Panc1 (cell line): ENCODE measurements at regions not wholly inside any gene's neighbourhood (a gene's known extent, or its start where the extent isn't known, plus 50 kb on each side); places are given as distances from the start of the nearest gene placed in this dataset.
"Not testable (repeated sequence)": the region's sequence is repeated elsewhere in the genome, so short reads cannot be mapped to it uniquely, and the experiment has no call there.

Experiments
- ATAC-seq: fragments of 200-7000 bp; cut with Tn5 transposase; 2 replicates; pipeline ENCODE4 v1.9.1; 2020; ENCODE audit warnings: mild to moderate bottlenecking, moderate library complexity
- BruUV-seq: library from RNA; stranded (reverse); fragments of 400-500 nt; replicated peaks from 2 replicates; lab custom pipeline; 2021; lab: Mats Ljungman, UMichigan
- CTCF ChIA-PET: fragments of 300-600 bp; sonication (Branson Sonifier 250); formaldehyde crosslinking; loops from one replicate; lab custom pipeline; 2022; ENCODE audit warnings: antibody characterized with exemption; lab: Charles Lee
- POLR2A ChIA-PET: fragments of 300-600 bp; sonication (Branson Sonifier 250); formaldehyde crosslinking; loops from one replicate; lab custom pipeline; 2022; ENCODE audit warnings: antibody characterized with exemption; lab: Charles Lee
- DNase-seq: peaks from one replicate; pipeline ENCODE4 v3.0.0-alpha.2; 2010; ENCODE audit warnings: low read depth, low spot score
- H3K27ac ChIP-seq: 2 replicates; pipeline ENCODE4 v1.5.1; 2011; ENCODE audit warnings: mild to moderate bottlenecking, low read length, inconsistent platforms
- H3K27me3 ChIP-seq: fragments of 200-500 bp; sonication (Bioruptor generic); 2 replicates; pipeline ENCODE4 v1.6.0; 2014; ENCODE audit warnings: low read length, inconsistent platforms; ENCODE audit not compliant: control insufficient read depth, insufficient read depth
- H3K36me3 ChIP-seq: fragments of 200-500 bp; sonication (Bioruptor generic); 2 replicates; pipeline ENCODE4 v1.5.1; 2014; ENCODE audit warnings: inconsistent platforms, mild to moderate bottlenecking, low read length, moderate library complexity; ENCODE audit not compliant: control insufficient read depth, insufficient read depth
- H3K4me1 ChIP-seq: 2 replicates; pipeline ENCODE4 v1.5.1; 2011; ENCODE audit warnings: inconsistent platforms, mild to moderate bottlenecking, low read length, moderate library complexity; ENCODE audit not compliant: control insufficient read depth, insufficient read depth
- H3K4me3 ChIP-seq, 2 experiments: 2 replicates each; pipeline ENCODE4 v1.5.1; 2011 to 2012; ENCODE audit warnings: low read depth in 2 of 2, low read length in 2 of 2, mild to moderate bottlenecking in 2 of 2, inconsistent platforms in 1 of 2, moderate library complexity in 1 of 2
- H3K9me3 ChIP-seq: fragments of 200-500 bp; sonication (Bioruptor generic); 2 replicates; pipeline ENCODE4 v1.5.1; 2014; ENCODE audit warnings: low read depth, mild to moderate bottlenecking, inconsistent platforms, low read length, moderate library complexity; ENCODE audit not compliant: control insufficient read depth, insufficient read depth
- CTCF ChIP-seq: fragments of 450-650 bp; IDR thresholded peaks from 2 replicates; pipeline ENCODE4 v1.5.1; 2017; ENCODE audit warnings: mild to moderate bottlenecking
- POLR2AphosphoS5 ChIP-seq: IDR thresholded peaks from 2 replicates; pipeline ENCODE4 v1.6.1; 2012; ENCODE audit warnings: mild to moderate bottlenecking, low read depth, low read length, moderate library complexity
- REST ChIP-seq, 2 experiments: IDR thresholded peaks; 2 replicates each; pipeline ENCODE4 v1.6.1; 2011 to 2012; ENCODE audit warnings: low read depth in 2 of 2, control low read depth in 1 of 2, low read length in 1 of 2, mild to moderate bottlenecking in 1 of 2, moderate library complexity in 1 of 2; ENCODE audit not compliant: insufficient read depth in 1 of 2
- SIN3A ChIP-seq: IDR thresholded peaks from 2 replicates; pipeline ENCODE4 v1.6.1; 2012; ENCODE audit warnings: low read depth, mild to moderate bottlenecking, low read length, moderate library complexity, borderline replicate concordance; ENCODE audit not compliant: insufficient read depth
- TCF7L2 ChIP-seq: IDR thresholded peaks from 2 replicates; pipeline ENCODE4 v1.6.1; 2011; ENCODE audit warnings: mild to moderate bottlenecking, low read depth, low read length, inconsistent platforms
- in situ Hi-C: cut with HindIII; loops from 2 replicates; pipeline ENCODE4 v1.10.0; 2016; ENCODE audit warnings: low sequenced_read_pairs, low pct_unique_long_range_greater_than_20kb
- intact Hi-C: fragments of 100-400 bp; cut with micrococcal nuclease; formaldehyde crosslinking; loops from one replicate; pipeline ENCODE4 v1.10.0; 2022; ENCODE audit not compliant: unreplicated experiment

- ATAC-seq (no peak), DNase-seq (no peak)
- intact Hi-C loops: no loop called here
- in situ Hi-C loops: no loop called here
- ChIA-PET POLR2A (no interaction called here), CTCF (no interaction called here)
- no peaks in the 10 kb centered on the region for H3K4me1 ChIP-seq
- no TSS peak for BruUV-seq
- H3K36me3 ChIP-seq: no peaks in the 10 kb centered on the region
- no peak overlapping the region for H3K27ac ChIP-seq
- H3K9me3 ChIP-seq: no peaks in the 10 kb centered on the region
- TF ChIP-seq POLR2AphosphoS5 (no peak), CTCF (no peak), SIN3A (no peak), TCF7L2 (no peak), REST (IDR thresholded peaks at IDR 0.05; ENCODE audit: insufficient read depth in 1 of 2, low read depth in 2 of 2, low read length in 1 of 2) (no peak)
- no peaks in the 10 kb centered on the region for H3K27me3 ChIP-seq
- H3K4me3 ChIP-seq: no peak overlapping the region
These were observed 294.3 kb upstream of the SPAG17 start for GRCh38 chr1:118479351-118479750.

GRCh38 chr1:118473825-118474224 is 288.8 kb upstream of the SPAG17 start:
- no peak for ATAC-seq
- CTCF ChIA-PET: no interaction called here
- no peaks in the 10 kb centered on the region for H3K9me3 ChIP-seq

GRCh38 chr1:118464460-118464859 is 279.4 kb upstream of the SPAG17 start:
- CTCF ChIA-PET, in situ Hi-C loops, H3K36me3 ChIP-seq, H3K9me3 ChIP-seq, H3K27me3 ChIP-seq, H3K27ac ChIP-seq, ATAC-seq, POLR2A ChIA-PET, DNase-seq, H3K4me3 ChIP-seq, intact Hi-C loops, H3K4me1 ChIP-seq, BruUV-seq: not testable (repeated sequence)

More at GRCh38 chr1:118473825-118474224, 288.8 kb upstream of the SPAG17 start:
- in situ Hi-C loops (no loop called here), intact Hi-C loops (no loop called here)
- Histone ChIP-seq H3K4me3 (no peak overlapping the region), H3K27me3 (no peaks in the 10 kb centered on the region), H3K27ac (no peak overlapping the region), H3K36me3 (no peaks in the 10 kb centered on the region), H3K4me1 (no peaks in the 10 kb centered on the region)
- no peak for DNase-seq
- POLR2A ChIA-PET: no interaction called here
- BruUV-seq: no TSS peak
- TF ChIP-seq POLR2AphosphoS5: no peak
- TF ChIP-seq SIN3A: no peak
- no peak for TF ChIP-seq REST (IDR thresholded peaks at IDR 0.05; ENCODE audit: insufficient read depth in 1 of 2, low read depth in 2 of 2, low read length in 1 of 2)
- TF ChIP-seq TCF7L2: no peak
